Middle frontal gyrus (tissue), 1 donor: ENCODE measurements at regions not wholly inside any gene's neighbourhood (a gene's known extent, or its start where the extent isn't known, plus 50 kb on each side); places are given as distances from the start of the nearest gene placed in this dataset.
"Not testable (repeated sequence)": the region's sequence is repeated elsewhere in the genome, so short reads cannot be mapped to it uniquely, and the experiment has no call there.

ENCODE experiments used
- DNase-seq: peaks from one replicate; pipeline ENCODE4 v3.0.0-alpha.2; 2015; ENCODE audit warnings: low spot score; ENCODE audit errors: extremely low spot score

- DNase-seq = no peak
Measured at GRCh38 chr7:24392774-24393173, 108.8 kb downstream of the NPY start.

GRCh38 chr7:24395512-24395911 is 111.5 kb downstream of the NPY start:
- DNase-seq = no peak

GRCh38 chr7:24396387-24396786 is 112.4 kb downstream of the NPY start:
- DNase-seq = not testable (repeated sequence)

- peak; percentile 22 for DNase-seq
Measured at GRCh38 chr7:24401628-24402593, 117.9 kb downstream of the NPY start.

- DNase-seq = no peak
Measured at GRCh38 chr7:24402655-24403054, 118.7 kb downstream of the NPY start.

GRCh38 chr7:24403557-24403956 is 119.6 kb downstream of the NPY start:
- no peak for DNase-seq

- DNase-seq = no peak
Measured at GRCh38 chr7:24404315-24404714, 120.3 kb downstream of the NPY start.

- DNase-seq = no peak
Measured at GRCh38 chr7:24405002-24405401, 121.0 kb downstream of the NPY start.

- no peak for DNase-seq
Measured at GRCh38 chr7:24406053-24406788, 122.2 kb downstream of the NPY start.

- no peak for DNase-seq
Measured at GRCh38 chr7:24406789-24407299, 122.9 kb downstream of the NPY start.

GRCh38 chr7:24407965-24408364 is 124.0 kb downstream of the NPY start:
- DNase-seq = no peak

GRCh38 chr7:24408798-24409430 is 124.9 kb downstream of the NPY start:
- no peak for DNase-seq

- DNase-seq = no peak
Measured at GRCh38 chr7:24409431-24410024, 125.5 kb downstream of the NPY start.

- DNase-seq = no peak
Measured at GRCh38 chr7:24411226-24411625, 127.2 kb downstream of the NPY start.

GRCh38 chr7:24417526-24418120 is 133.6 kb downstream of the NPY start:
- no peak for DNase-seq

- no peak for DNase-seq
Measured at GRCh38 chr7:24419077-24419476, 135.1 kb downstream of the NPY start.

- no peak for DNase-seq
Measured at GRCh38 chr7:24419511-24419910, 135.5 kb downstream of the NPY start.

GRCh38 chr7:24422441-24423010 is 138.5 kb downstream of the NPY start:
- DNase-seq = no peak

- DNase-seq = no peak
Measured at GRCh38 chr7:24425664-24426063, 141.7 kb downstream of the NPY start.

- DNase-seq = no peak
Measured at GRCh38 chr7:24427048-24427447, 143.1 kb downstream of the NPY start.

- DNase-seq = no peak
Measured at GRCh38 chr7:24428676-24429075, 144.6 kb upstream of the PALS2 start.
